NCI-H187 treated with DMSO at 0.1 percent for 48 hours (cell line): ENCODE measurements at regions not wholly inside any gene's neighbourhood (a gene's known extent, or its start where the extent isn't known, plus 50 kb on each side); places are given as distances from the start of the nearest gene placed in this dataset.

Experiments used
- DNase-seq: peaks from one replicate; lab custom pipeline; 2025; lab: John Stamatoyannopoulos, UW

- DNase-seq, result no peak
Observed at GRCh38 chr11:122230385-122230755, 114.4 kb upstream of the BLID start.

GRCh38 chr11:122229481-122230384, 113.7 kb upstream of the BLID start:
- no peak for DNase-seq

DNA sequence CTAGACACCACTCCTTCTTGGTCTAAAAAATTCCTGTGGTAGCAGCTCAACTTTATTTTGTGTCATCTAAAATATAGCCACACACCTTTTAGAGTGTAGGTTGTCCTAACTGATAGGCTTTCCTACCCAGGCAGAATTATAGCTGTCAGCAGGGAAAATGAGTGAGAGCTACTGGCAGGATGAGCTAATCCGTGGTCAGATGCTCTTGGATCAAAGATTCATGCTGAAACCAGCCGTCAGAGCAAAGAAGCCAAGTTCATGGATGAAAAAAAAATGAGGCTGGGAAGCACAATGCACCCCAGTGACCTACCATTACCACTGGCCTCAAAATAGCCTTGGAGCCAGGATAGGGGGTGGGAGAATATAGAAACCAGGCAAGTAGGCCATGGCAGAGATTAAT, 113.1 kb upstream of the BLID start:
- DNase-seq, result no peak

DNA sequence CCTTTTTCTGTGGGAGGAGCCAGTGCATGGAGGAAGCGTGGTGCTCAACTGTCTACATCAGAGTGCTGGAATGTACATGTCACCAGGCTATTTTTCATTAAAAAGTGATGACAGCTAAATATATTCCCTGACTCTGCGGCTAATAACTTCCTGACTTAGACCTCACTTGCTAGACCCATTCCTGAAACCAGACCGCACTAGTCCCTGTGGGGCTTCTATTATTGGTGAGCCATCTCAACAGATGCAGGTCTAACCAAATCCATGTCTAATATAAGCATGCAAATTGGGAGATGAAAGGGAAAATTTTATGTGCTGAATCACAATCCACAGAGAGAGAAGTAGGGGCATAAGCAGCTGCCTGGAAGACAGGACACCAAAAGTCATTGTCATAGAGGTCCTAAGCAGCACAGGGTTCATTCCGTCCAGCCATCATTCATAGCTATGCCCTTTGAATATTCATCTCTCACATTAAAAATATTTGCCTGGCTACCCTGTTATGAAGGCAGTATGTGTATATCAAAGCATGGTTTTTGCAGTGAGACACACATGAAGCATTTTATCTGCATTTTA, 110.9 kb upstream of the BLID start:
- DNase-seq, result no peak

DNA sequence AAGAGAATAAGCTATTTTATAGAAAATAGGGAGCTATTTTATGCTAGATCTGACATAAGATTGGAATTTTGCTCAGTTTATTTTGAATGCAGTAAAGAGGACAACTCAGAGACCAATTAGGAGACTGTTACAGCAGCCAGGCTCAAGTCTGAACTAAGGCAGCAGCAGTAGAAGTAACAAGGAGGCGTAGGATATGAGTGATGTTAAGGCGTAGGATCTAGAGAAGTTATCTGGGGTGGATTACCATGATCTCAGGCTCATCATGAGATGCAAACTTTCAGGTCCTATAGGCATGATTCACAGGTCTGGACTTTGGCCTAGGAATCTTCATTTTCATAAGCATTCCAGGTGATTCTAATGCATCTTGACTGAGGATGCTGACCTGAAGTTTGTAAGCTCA, 108.9 kb upstream of the BLID start:
- DNase-seq, result no peak

GRCh38 chr11:122220321-122220720, 104.3 kb upstream of the BLID start:
- no peak for DNase-seq

- DNase-seq, result no peak
Observed at GRCh38 chr11:122219791-122220190, 103.8 kb upstream of the BLID start.

DNA sequence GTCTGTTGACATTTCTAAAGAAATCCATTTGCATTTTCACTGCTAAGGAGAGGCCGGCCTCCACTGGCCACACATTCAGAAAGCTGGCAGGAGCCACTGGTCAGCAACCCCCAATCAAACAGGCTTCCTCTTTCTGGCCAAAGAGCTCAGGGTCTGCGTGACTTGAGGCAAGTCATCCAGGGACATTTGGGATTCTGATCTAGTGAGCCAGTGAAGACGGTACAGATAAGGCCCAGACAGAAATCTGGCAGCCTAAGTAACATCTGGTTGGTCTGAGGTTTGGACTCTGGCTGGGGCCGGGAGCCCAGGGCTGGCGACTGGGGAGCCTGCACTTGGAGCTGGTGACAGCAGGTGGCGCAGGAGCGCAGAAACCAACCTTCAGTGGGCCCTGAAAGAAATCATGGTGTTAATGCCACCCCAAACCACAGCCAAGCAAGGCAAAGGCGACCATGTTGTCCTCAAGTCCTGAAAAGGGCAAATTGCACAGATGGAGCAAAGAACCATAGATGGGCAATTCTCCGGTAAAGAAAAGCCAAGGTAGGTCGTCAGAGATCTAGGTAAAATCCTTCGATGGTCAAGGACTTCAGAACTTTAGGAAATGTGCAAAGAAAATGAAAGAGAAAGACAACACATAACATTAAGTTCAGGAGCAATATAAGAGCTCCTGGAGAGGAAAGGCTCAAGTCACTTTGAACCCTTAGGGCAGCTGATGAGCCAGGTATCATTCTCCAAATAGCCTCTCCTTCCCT, 99.4 kb upstream of the BLID start:
- peak; percentile 44 for DNase-seq

DNA sequence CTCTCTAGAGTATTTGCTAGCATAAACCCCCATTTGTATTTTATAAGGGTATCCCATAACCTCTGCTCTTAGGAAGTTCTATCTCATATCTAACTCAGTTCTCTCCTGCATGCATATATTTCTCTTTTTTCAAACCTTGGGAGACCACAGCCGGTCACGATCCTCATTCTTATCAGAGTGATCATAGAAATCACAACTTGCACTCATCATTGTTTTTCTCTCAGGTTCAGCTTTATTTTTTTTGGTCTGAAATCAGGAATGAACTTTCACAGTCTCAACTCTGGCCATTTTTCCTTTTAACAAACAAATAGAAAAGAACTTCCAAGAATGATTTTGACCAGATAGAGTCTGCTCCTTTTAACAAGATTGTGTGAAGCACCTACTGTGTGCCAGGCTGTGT, 98.6 kb upstream of the BLID start:
- no peak for DNase-seq

- no peak for DNase-seq
Observed at GRCh38 chr11:122214080-122214479, 98.1 kb upstream of the BLID start.

DNA sequence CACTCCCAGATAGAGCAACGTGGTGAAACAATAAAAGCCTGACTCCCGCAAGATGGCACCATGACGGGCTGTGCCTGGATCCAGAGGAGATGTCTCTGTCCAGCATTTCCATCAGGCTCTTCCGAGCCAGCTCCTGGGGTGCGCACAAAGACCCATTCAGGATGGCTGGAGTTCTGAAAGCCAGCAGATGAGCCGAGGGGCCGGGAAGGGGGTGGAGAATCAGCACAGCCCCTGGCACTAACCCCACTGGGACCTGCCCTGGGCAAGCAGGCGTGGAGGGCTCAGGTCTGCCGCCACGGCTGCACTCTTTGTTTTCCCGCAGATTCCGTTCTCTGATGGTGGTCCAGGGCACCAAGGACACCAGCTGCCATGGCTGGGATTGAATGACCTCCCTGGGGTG, 97.2 kb upstream of the BLID start:
- no peak for DNase-seq

GRCh38 chr11:122210367-122210997, 94.5 kb upstream of the BLID start:
- DNase-seq, result no peak

- no peak for DNase-seq
Observed at GRCh38 chr11:122209619-122210366, 93.8 kb upstream of the BLID start.

DNA sequence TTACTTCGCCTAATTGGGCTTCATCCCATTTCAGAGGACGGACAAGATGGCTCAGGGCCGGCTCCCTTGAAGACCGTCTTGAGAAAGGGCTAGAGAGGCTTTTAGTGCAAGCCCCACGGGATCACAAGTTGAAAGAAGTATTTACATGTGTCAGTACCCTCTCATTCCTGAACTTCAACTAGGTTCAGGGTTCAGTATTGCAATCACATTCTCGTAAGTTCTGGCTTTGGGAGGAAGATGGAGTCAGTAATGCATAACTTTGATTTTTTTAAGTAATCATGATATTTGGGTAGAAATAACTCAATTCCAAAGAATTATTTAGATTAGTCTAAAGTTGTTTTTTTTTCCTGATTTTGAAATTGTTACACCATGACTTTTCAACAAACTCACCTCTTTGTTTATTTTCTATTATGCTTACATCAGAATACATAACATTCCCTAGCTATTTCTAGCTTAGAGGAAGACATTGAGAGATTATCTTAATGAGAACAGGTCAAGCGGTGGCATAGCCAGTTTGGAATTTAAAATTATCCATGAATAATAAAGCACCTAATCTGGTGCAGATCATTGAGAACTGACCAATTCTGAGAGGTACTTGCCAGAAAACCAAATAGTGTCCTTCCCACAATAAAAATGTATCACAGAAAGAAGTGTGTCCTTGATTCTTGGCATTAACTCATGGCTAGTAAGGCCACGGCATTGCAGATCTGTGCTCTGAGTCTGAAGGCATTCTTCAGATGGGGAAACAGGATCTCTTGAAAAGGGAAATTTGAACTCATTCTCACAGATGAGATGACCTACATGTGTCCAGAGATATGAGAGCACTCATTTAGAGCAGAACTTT, 92.1 kb upstream of the BLID start:
- no peak for DNase-seq

DNA sequence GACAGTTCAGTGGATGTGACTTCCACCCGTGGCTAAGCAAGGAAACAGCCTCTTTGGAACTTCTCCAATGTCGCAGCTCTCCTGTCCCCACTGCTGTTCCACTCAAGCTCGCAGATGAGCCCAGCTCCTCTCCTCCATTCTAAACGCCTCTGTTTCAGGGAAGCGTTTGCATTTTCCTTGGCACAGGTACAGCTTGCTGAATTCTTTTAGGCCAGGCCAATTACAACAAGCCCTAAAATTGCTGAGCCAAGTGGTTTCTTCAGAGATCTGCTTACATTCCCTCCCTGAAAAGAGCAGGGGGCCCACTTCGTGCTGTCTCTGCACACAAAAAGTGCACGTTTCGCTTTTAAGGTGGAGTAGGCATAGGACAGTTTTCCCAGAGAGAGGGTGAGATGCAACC, 91.5 kb upstream of the BLID start:
- DNase-seq, result no peak

GRCh38 chr11:122205036-122205435, 89.0 kb upstream of the BLID start:
- no peak for DNase-seq

GRCh38 chr11:122204206-122204605, 88.2 kb upstream of the BLID start:
- DNase-seq, result no peak

DNA sequence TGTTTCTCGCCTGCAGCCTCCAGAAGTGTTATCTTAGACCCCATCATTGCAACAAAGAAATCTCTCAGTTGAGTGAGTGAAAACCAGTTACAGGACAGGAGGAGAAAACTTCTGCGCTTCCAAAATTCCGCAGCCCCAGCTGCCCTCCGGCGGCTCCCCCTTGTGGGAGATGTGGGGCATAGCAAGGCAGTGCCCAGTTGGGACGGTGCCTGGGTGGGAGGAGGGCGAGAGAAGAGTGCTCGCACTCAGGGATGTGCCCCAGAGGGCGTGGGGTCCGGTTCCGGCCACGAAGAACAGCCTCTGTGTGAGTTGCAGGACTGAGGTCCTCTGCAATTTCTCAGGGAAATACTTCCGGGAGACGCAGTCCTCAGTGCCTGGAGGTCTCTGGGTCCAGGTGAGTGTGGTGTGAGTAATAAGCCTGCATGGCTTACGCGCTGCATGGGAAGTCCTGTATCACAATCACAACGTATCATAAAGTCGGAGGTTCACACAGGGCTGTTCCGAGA, 87.0 kb upstream of the BLID start:
- no peak for DNase-seq

DNA sequence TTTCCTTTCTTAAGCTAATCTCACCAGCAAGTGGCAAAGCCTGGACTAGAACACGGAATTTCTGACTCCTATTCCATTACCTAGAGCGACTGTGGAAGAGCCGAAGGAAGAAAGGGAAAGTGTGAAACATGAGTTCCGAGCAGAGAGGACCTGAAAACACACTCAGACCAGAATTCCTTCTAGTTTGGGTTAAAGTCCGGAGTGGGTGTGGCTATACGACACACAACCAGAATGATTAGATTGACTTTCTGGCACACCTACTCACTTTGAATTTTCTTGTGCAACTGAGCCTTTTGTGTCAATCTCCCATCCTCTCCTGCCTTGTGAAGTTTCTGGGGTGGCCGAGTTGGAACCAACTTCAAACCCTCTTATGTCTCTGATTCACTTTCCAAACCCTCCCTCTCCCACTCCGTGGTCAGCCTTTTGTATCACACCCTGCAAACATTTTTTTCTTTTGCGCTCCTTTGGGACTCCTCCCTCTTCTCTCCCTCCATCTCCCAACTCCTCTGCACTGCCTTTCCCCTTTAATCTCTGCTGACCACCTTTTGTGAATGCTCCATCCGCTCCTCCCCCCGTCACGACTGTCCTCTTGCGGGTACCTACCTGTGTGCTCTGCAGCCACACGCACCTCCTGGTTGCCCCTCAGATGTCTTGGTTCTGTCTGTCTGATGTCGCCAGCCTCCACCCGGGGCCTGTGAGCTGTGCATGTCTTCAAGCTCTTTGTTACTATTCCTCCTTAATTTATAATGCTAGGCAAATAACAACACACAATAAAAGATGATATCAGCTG, 86.3 kb upstream of the BLID start:
- DNase-seq, result no peak

- no peak for DNase-seq
Observed at GRCh38 chr11:122201106-122201505, 85.1 kb upstream of the BLID start.
